Spleen (tissue), 11 donors: ENCODE measurements at regions not wholly inside any gene's neighbourhood (a gene's known extent, or its start where the extent isn't known, plus 50 kb on each side); places are given as distances from the start of the nearest gene placed in this dataset.

ENCODE experiments used
- DNase-seq: peaks from one replicate; pipeline ENCODE4 v3.0.0-alpha.2; 2020
- H3K27ac ChIP-seq, 8 donors: fragments of 200-600 bp; sonication (generic) in 7 of 8; 1 replicate in 4 of 8; 2 replicates in 4 of 8; pipeline versions ENCODE4 v1.5.0 to v1.8.0; 2016 to 2021; ENCODE audit warnings: inconsistent platforms in 4 of 8, mild to moderate bottlenecking in 4 of 8, moderate library complexity in 1 of 8
- H3K27me3 ChIP-seq, 7 donors: fragments of 200-600 bp; sonication (generic) in 6 of 7; replicated peaks in 1 of 7; 1 replicate in 4 of 7; 2 replicates in 3 of 7; pipeline versions ENCODE4 v1.5.0 to v1.8.0; 2016 to 2021; ENCODE audit warnings: inconsistent platforms in 3 of 7, mild to moderate bottlenecking in 1 of 7
- H3K36me3 ChIP-seq, 6 donors: fragments of 200-600 bp; sonication (generic) in 5 of 6; 1 replicate in 4 of 6; 2 replicates in 2 of 6; pipeline versions ENCODE4 v1.5.0 to v1.8.0; 2016 to 2021; ENCODE audit warnings: inconsistent platforms in 2 of 6
- H3K4me1 ChIP-seq, 6 donors: fragments of 200-600 bp; sonication (generic) in 5 of 6; 1 replicate in 3 of 6; 2 replicates in 3 of 6; pipeline versions ENCODE4 v1.5.0 to v1.8.0; 2016 to 2021; ENCODE audit warnings: inconsistent platforms in 3 of 6
- H3K4me3 ChIP-seq, 8 donors: fragments of 200-600 bp; sonication (generic) in 7 of 8; 1 replicate in 4 of 8; 2 replicates in 4 of 8; pipeline versions ENCODE4 v1.5.0 to v1.8.0; 2016 to 2021; ENCODE audit warnings: inconsistent platforms in 4 of 8, mild to moderate bottlenecking in 4 of 8, moderate library complexity in 2 of 8
- H3K9me3 ChIP-seq, 8 donors: fragments of 200-600 bp; sonication (generic) in 7 of 8; 1 replicate in 4 of 8; 2 replicates in 4 of 8; pipeline versions ENCODE4 v1.5.0 to v1.8.0; 2016 to 2021; ENCODE audit warnings: inconsistent platforms in 4 of 8
- CTCF ChIP-seq, 11 experiments: fragments of 200-600 bp in 7 of 11; fragments of 450-650 bp in 4 of 11; sonication (generic) in 4 of 11; IDR thresholded peaks in 8 of 11; conservative IDR thresholded peaks in 3 of 11; 1 replicate in 7 of 11; 2 replicates in 4 of 11; pipeline versions ENCODE4 v1.4.0 to v1.8.0; 2016 to 2021; ENCODE audit warnings: antibody characterized with exemption in 11 of 11, inconsistent platforms in 4 of 11, mild to moderate bottlenecking in 1 of 11
- POLR2A ChIP-seq, 3 donors: fragments of 450-650 bp; IDR thresholded peaks; one replicate each; pipeline ENCODE4 v1.5.1; 2017; ENCODE audit warnings: antibody characterized with exemption in 3 of 3, mild to moderate bottlenecking in 1 of 3
- POLR2AphosphoS5 ChIP-seq, 3 donors: sonication (generic); formaldehyde crosslinking; IDR thresholded peaks; one replicate each; pipeline ENCODE4 v1.5.1; 2017; ENCODE audit warnings: antibody characterized with exemption in 3 of 3
- WGBS, 5 donors: extraction: QIAGEN DNeasy Blood & Tissue Kit in 3 of 5; methylation state at CpG; one replicate each; pipeline versions ENCODE4 v1.1.5 to v1.1.7; 2013 to 2018; 5-methylcytosine and 5-hydroxymethylcytosine counted together
- intact Hi-C: fragments of 100-400 bp; cut with DNase I; formaldehyde crosslinking; loops from one replicate; pipeline ENCODE4 v1.15.0; 2023; ENCODE audit warnings: low total_unique reads
- donor health status: healthy with polysubstance abuse.
- donor health status: DM: no; HTN: no; CAD: no; lungs with moderate emphysema.
- donor health status: DM: no; HTN: no; CAD: no.
- donor health status: Bipolar disorder and iron deficiency.
- donor health status: healthy.
- donor health status: DM: no; HTN: no; CAD: no.
- donor health status: DM: yes; HTN: yes; CAD: no.

- no peak overlapping the region for H3K27ac ChIP-seq
- DNase-seq: no peak
- H3K9me3 ChIP-seq: peaks cover 0 to 5% (median 0%) of the 10 kb centered on the region in 8 donors
- no peak overlapping the region for H3K4me3 ChIP-seq
- H3K36me3 ChIP-seq: no peaks in the 10 kb centered on the region
- no peaks in the 10 kb centered on the region for H3K4me1 ChIP-seq
- 84 to 90% (median 88%) methylated on average over 4 of the region's 4 CpGs for WGBS, 5 donors
- no peak for TF ChIP-seq POLR2AphosphoS5 (IDR thresholded peaks at IDR 0.05)
- H3K27me3 ChIP-seq: no peaks in the 10 kb centered on the region
- intact Hi-C loops: no loop called here
Measured at GRCh38 chr1:177706977-177707376, 262.9 kb downstream of the SEC16B start.

GRCh38 chr1:177705839-177706238 lies 264.0 kb downstream of the SEC16B start:
- no peaks in the 10 kb centered on the region for H3K4me1 ChIP-seq
- H3K27me3 ChIP-seq: no peaks in the 10 kb centered on the region
- no peak for DNase-seq
- WGBS, 5 donors: 62 to 74% (median 70%) methylated on average over 5 of the region's 5 CpGs
- H3K4me3 ChIP-seq: no peak overlapping the region
- H3K27ac ChIP-seq: no peak overlapping the region
- peaks cover 0 to under 1% (median 0%) of the 10 kb centered on the region in 8 donors for H3K9me3 ChIP-seq
- intact Hi-C loops: no loop called here
- TF ChIP-seq POLR2A (IDR thresholded peaks at IDR 0.05) (no peak), POLR2AphosphoS5 (IDR thresholded peaks at IDR 0.05) (no peak), CTCF (IDR thresholded peaks at IDR 0.05 in 8 of 11, conservative IDR thresholded peaks at IDR 0.05 in 3 of 11) (no peak)
- no peaks in the 10 kb centered on the region for H3K36me3 ChIP-seq

GRCh38 chr1:177703888-177704446 lies 265.9 kb downstream of the SEC16B start:
- H3K36me3 ChIP-seq: no peaks in the 10 kb centered on the region
- no peaks in the 10 kb centered on the region for H3K9me3 ChIP-seq
- 65 to 84% (median 72%) methylated on average over 3 of the region's 3 CpGs for WGBS, 5 donors
- intact Hi-C loops: no loop called here
- no peak overlapping the region for H3K27ac ChIP-seq
- no peak for DNase-seq
- H3K27me3 ChIP-seq: no peaks in the 10 kb centered on the region
- H3K4me3 ChIP-seq: no peak overlapping the region
- H3K4me1 ChIP-seq: no peaks in the 10 kb centered on the region
- TF ChIP-seq POLR2AphosphoS5 (IDR thresholded peaks at IDR 0.05) (no peak), POLR2A (IDR thresholded peaks at IDR 0.05) (no peak), CTCF (IDR thresholded peaks at IDR 0.05 in 8 of 11, conservative IDR thresholded peaks at IDR 0.05 in 3 of 11) (no peak)

GRCh38 chr1:177701654-177702353 lies 268.1 kb downstream of the SEC16B start:
- no peak overlapping the region for H3K27ac ChIP-seq
- intact Hi-C loops: no loop called here
- no peak for DNase-seq
- peaks cover 0 to 7% (median 0%) of the 10 kb centered on the region in 8 donors for H3K9me3 ChIP-seq
- 74 to 89% (median 81%) methylated on average over 3 of the region's 3 CpGs for WGBS, 5 donors
- H3K4me1 ChIP-seq: no peaks in the 10 kb centered on the region
- H3K36me3 ChIP-seq: no peaks in the 10 kb centered on the region
- H3K27me3 ChIP-seq: no peaks in the 10 kb centered on the region
- TF ChIP-seq CTCF (IDR thresholded peaks at IDR 0.05 in 8 of 11, conservative IDR thresholded peaks at IDR 0.05 in 3 of 11): no peak
- no peak for TF ChIP-seq POLR2AphosphoS5 (IDR thresholded peaks at IDR 0.05)
- no peak for TF ChIP-seq POLR2A (IDR thresholded peaks at IDR 0.05)
- H3K4me3 ChIP-seq: no peak overlapping the region
